Suprapubic skin (tissue), 4 donors: ENCODE measurements at regions not wholly inside any gene's neighbourhood (a gene's known extent, or its start where the extent isn't known, plus 50 kb on each side); places are given as distances from the start of the nearest gene placed in this dataset.

Experiments used
- CTCF ChIP-seq, 2 donors: fragments of 200-600 bp in 1 of 2; fragments of 450-650 bp in 1 of 2; sonication (generic) in 1 of 2; IDR thresholded peaks; one replicate each; pipeline ENCODE4 v1.5.1; 2016 to 2019; ENCODE audit warnings: antibody characterized with exemption in 2 of 2, mild to moderate bottlenecking in 1 of 2, moderate library complexity in 1 of 2
- EP300 ChIP-seq: sonication (generic); formaldehyde crosslinking; IDR thresholded peaks from one replicate; pipeline ENCODE4 v1.6.1; 2017; ENCODE audit warnings: antibody characterized with exemption
- POLR2A ChIP-seq, 2 donors: fragments of 450-650 bp; IDR thresholded peaks; one replicate each; pipeline ENCODE4 v1.6.1; 2017; ENCODE audit warnings: antibody characterized with exemption in 2 of 2, mild to moderate bottlenecking in 2 of 2, moderate library complexity in 2 of 2
- POLR2AphosphoS5 ChIP-seq, 3 donors: sonication (generic); formaldehyde crosslinking; IDR thresholded peaks; one replicate each; pipeline ENCODE4 v1.6.1; 2017; ENCODE audit warnings: antibody characterized with exemption in 3 of 3

- TF ChIP-seq CTCF (IDR thresholded peaks at IDR 0.05) (no peak), POLR2A (IDR thresholded peaks at IDR 0.05) (no peak), POLR2AphosphoS5 (IDR thresholded peaks at IDR 0.05) (no peak), EP300 (no peak)
Observed at GRCh38 chr2:156155319-156155718, 177.2 kb downstream of the NR4A2 start.
